Renal cortical epithelial cell (primary cell): ENCODE measurements at regions not wholly inside any gene's neighbourhood (a gene's known extent, or its start where the extent isn't known, plus 50 kb on each side); places are given as distances from the start of the nearest gene placed in this dataset.
"Not testable (repeated sequence)": the region's sequence is repeated elsewhere in the genome, so short reads cannot be mapped to it uniquely, and the experiment has no call there.

Experiments used
- DNase-seq: peaks from one replicate; pipeline ENCODE4 v3.0.0-alpha.2; 2011; ENCODE audit warnings: low read depth

DNA sequence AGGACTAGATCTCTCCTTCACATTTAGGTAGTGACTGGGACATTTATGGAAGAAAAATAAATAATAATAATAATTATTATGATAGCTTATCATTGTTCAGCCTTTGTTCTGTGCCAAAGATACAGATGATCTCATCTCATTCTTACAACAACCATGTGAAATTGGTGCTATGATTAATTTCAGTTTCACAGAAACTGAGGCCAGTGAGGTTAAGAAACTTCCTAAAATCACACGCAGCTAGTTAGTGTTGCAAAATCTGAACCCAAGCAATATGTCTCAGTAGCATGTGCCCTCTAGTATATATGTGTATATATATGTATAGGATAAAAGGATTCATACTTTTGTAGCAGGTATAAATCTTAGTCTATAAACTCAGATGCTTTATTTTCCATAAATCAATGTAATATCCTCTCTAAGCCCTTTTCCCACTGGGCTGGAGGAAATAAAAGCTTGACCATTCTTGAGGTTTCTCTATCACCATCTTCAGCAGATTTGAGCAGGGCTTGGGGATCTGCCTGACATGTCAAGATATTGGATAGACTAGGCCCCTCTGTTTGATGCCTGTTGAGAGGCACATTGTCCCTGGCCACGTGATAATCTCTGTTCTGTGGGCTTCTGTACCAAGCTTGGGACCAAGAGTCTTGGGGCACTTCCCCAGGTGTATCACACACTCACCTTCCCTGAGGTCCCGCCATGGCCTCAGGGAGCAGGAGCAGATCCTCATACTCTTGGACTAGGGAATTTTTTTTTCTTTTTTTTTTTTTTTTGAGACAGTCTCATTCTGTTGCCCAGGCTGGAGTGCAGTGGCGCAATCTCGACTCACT, 172.6 kb upstream of the NRP1 start:
- DNase-seq = no peak

DNA sequence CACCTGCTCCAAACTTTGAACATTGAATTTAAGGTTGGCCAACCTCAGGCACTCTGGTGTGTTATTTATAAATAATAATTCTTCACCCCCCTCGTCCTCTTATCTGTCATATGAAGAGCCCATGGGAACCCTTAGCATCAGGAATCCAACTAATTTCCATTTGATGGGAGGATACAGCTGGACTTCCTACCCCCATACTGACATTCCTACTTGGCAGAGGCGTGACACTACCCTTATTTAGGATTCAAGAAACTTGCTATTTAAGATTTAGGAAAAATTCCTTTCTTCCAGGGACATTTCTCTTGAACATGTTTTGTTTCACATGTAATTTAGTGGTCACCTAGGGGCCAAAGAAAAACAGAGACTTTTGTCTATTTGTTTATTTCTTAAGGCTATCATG, 171.9 kb upstream of the NRP1 start:
- DNase-seq = no peak

DNA sequence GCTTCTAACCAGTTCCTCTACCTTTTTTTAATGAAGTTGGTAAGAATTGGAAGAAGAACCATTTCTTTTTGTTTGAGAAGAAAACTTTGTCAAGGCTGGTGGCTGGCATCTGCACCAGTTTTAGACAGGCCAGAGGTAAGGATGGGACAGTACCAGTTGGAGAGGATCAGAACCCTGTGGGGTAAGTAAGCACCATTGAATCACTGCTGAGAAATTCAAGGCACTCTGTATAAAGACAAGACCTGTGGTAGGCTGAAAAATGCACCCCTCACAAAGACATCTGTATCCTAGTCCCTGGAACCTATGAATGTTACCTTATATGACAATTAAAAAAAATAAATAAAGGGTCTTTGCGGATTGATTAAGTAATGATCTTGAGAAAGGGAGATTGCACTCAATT, 166.7 kb upstream of the NRP1 start:
- DNase-seq = no peak

DNA sequence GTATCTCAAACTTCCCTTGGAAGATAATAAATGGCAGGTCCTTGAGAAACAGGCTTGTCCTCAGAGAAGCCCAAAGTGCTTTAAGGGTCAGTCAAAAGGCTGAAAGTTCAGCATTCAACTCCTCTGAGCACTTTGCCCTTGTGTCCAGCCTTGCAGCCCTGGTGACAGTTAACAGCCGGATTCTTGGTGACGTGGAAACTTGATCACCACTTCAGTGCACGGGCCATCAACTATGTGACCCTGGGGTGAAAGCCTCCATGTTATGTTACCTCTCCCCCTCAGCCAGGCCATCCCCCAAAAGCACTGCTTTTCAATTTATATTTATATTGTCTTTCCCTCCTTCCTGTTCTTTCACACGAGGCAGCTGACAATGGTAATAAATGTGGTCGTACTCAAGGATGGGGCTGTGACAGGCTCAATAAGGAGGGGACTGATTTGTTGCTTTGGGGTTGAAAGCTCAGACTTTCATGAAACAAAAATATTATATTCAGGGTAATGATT, 164.0 kb upstream of the NRP1 start:
- no peak for DNase-seq

DNA sequence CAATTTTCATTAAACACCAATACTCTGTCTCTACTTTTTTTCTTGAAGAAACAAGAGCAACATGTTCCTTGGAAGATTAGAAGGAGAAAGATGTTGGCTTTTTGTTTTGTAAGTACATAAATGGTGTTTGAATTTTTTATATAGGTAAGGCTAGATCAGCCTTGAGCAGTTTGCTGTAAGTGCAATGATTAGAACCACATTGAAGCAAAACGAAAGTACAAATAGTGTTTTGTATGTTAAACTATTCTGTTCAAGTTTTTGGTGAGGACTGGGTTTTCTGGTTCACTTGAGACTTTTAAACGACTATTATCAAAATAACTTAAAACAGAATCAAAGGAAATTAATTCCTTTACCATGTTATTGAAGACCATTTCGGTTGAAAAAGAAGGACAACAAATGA, 162.9 kb upstream of the NRP1 start:
- no peak for DNase-seq

DNA sequence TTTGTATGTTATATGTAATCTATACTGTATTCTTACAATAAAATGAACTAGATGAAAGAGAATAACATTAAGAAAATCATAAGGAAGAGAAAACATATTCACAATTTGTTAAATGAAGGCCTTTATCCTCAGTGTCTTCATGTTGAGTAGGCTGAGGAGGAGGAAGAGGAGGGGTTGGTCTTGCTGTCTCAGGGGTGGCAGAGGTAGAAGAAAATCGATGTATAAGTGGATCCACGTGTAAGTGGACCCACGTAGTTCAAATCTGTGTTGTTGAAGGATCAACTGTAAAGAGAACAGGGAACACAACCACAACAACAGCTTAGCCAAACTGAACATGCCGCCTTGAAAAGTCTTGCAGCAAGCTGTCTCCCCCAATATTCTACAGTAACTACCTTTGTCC, 161.6 kb upstream of the NRP1 start:
- no peak for DNase-seq

DNA sequence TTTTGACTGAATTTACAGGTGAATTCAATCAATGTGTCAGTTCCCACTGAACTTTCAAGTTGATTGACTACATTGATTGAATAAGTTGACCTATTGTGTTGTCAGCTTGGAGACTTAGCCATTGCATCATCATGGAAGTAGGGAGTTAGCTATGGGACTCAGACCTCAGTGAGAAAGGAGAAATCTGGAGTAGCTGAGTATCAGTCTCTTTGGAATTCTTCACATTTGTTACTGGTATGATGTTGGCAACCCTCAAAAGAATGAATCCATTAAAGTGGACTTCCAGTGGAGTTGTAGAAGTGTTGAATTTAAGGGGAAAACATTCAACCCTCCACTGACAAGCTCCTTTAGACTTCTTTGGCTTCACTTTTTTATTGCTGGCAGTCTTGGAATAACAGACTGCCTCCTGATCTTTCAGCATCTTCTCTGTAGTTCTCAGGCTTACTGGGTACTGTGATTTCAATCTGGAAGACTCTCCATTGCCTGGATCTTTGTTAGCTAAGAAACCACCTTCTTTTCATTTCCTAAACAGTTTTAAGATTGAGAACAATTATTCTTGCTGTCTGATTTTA, 160.3 kb upstream of the NRP1 start:
- DNase-seq = no peak

DNA sequence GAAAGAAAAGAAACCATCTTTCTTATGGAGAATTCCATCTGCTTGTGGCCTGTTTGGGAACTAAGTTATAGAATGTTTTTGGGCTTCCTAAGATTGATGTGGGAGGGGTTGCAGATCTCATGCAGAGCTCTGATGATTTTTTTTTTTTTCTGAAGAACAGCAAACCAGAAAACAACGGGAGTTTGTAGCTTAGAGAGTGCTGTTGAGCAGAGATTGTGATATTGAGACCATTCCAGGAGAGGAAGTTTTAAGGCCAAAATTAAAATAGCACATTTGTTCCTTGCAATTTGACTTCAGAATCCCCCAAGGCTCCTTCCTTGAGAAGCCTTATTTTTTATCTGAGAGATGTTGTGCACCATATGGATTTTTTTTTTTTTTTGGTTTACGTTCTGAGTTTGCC, 159.5 kb upstream of the NRP1 start:
- no peak for DNase-seq

DNA sequence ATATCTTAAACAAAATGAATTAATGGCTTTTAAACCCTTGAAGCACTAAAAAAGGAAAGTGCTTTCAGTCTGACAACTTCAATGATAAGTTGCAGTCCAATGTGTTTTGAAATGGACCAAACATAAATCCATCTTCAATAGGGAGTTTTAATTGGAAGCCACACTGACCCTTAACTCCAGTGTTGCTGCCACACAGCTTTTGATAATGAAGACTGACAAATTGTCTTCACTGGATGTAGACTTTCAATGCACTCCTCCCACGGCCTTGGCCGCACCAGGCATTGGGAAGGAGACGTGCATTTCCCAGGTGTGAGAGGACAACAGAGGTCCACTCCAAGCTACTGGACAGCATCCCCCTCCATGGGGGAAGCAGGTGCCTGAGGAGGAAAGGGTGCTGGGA, 159.0 kb upstream of the NRP1 start:
- no peak for DNase-seq

DNA sequence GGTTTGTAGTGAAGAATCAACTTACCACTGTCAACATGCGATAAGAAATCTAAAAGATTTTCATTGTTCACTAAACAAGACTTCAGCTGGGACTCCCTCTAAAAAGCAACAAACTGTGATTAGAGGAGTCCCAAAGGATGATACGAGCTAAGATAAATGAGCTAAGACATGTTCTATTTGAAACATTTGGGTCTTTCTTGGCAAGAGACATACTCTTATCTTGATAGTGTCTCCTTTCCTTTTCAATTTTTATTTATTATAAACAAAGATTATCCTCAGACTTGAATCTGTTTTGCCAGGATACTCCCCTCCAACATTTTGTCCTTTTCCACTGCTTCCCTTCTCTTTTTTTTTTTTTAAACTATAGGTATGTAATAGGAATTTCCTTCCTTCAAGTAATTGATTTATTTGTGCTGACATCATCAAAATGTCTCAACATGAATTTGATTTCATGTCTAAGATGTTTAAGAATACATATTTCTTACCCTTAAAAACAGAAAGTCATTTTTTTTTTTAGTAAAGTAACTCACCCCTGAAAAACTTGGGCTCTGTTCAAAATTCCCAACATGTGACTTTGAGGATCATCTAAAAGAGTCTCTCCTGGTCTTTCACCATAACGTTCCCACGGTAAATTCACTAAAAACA, 158.4 kb upstream of the NRP1 start:
- DNase-seq = no peak

DNA sequence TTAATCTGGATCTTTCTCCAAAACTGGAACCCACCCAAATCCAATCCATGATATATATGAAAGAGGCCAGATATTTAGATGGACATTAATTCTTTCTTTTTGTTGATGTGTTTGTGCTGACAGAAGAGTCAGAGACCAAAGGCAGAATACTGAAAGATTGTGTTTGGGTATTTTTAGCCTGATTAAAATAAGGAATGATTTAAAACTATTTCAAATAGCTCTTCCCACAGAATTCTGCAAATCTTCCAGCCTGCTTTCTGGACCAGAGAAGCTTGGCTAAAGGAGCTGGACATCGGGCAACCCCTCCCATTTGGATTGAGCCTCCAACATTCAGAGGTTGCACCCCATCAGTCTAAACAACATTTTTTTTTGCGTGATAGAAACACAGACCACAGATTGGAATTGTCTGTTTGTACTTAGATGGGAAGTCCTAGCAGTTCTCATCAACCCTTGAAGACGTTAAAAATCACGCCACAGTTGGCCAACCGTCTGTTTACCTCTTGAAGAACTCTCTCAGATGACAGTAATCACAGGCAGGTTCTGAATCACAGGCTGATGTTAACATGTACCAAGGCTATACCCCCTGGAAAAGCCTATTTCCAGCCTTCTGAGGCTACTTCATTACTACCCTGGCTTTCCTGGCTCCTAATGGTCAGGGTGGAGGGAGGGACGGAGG, 155.2 kb upstream of the NRP1 start:
- no peak for DNase-seq

DNA sequence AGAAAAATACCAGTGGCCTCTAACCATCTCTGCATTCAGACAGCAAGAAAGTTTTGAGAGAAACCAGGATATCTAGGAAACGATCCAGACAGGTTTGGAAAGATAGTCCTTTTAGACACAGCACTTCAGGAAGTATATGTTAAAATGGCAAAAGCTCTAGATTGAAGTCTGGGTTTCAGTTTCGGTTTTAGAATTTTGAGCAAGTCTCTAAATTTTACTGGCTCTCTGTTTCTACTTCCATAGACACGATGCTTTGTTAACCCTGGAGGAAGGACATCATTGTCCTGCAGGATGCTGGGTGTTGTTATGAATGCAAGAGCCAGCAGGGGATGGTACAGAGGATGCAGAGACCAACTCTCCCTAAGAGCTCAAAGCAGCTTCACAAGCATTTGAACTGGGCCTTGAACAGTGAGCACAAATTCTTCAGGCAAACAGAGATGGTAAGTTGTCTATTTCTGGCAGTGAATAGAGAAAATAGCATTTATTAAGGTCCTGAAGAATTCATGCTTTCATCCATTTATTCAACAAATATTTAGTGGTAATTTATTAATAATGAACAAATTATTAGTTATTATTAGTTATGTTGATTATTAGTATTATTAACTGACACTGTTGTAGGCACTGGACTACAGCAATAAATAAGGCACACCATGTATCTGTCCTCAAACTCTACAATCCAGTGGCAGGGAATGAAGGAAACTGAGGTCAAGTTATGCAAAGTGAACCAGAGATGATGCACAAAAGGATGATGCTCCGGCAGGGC, 152.7 kb upstream of the NRP1 start:
- DNase-seq = no peak

DNA sequence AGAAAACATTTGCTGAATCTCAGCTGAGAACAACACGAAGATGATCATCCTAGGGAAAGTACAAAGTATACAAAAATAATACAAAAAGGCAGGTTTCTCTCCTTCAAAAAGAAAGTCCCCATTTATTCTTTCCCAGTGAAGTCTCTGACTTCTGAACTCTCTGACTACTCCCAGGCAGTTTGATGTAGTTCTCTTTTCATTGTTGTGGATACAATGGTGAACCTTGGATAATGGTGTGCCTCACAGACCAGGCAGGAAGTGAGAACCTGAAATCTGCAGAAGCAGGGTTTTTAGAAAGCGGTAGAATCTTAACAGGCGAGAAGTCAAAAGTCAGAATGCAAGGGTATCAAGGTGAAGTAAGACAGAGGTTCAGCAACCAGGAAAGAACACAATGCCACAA, 150.8 kb upstream of the NRP1 start:
- DNase-seq = no peak

DNA sequence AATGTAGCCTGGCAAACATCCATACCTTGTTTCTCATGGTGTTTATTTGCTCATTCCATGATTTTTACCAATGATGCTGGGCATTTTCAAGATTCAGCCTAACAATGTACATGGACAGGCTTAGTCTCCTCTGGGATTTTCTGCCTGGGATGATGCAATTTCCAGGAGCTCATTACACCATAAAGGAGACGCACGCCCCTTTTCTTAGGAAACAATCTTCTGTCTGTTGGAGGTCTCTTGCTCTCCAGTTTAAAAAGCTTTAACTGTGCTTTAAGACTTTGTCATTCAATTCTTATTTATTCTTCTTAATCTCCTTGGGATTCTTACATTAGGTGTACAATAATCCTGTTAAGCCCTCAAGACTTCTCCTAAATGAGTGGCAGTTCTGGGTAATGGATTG, 150.3 kb upstream of the NRP1 start:
- DNase-seq = peak; percentile 42

DNA sequence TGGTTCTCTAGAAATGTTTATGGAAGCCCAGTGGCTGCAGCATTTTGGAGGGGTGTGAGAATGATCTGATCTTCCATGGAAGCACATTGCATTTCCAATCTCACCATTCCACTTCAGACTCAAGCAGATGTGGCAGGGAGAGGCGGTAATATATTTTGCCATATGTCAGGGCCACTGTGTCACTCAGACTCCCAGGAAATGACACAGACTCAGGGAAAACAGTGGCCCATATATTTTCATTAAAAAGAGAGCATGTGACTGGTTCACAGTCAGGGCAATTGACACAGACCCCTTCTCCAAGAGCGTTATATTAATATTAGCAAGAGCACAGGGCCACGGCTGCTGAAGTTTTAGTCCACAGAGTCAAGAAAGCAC, 149.3 kb upstream of the NRP1 start:
- DNase-seq = no peak

DNA sequence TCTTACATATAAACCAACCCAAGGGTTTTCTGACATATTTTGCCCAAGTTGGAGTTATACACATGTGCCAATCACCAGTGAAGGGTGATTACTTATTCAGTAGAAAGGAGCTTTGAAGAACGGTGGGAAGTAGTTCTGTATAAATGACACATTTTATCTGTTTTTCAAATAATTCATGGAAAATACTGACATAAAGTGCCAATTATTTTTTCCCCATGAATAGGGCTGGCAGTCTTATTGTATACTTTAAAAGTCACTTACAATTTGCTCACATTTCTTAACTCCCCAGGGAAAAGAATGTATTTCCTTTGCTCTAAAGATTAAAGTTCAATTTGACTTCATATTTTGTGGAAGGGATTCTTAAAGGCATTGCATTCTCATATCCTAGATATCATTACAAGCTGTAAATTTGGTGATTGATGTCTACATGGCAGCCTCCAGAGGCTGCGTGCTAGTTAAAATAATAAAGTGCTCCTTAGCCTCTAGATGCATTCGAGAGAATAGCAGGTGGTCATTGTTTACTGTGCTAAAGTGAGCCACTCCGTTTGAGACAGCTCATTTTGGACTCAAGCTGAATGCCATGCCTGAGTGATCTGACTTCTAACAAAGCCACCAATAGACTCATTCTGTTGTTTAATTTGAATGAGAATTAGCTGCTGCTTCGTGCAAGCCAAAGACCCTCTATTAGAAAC, 148.8 kb upstream of the NRP1 start:
- peak; percentile 57 for DNase-seq

DNA sequence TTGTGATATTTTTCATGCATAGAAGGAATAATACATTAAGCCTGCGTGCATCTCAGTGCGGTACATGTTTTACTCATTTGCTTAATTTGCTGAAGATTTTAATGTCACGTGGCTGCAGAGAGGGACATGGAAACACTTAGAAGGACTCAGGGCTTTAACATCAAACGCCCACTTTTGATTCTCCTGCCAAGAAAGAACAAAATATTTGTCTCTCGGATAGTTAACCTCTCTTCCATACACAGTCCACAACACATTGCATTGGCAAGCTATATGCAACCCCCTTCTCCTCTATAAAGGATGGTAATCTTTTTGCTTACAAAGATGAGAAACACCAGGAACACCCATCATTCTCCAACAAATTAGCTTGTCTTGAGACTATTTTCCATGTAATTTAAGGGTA, 148.0 kb upstream of the NRP1 start:
- DNase-seq = no peak

DNA sequence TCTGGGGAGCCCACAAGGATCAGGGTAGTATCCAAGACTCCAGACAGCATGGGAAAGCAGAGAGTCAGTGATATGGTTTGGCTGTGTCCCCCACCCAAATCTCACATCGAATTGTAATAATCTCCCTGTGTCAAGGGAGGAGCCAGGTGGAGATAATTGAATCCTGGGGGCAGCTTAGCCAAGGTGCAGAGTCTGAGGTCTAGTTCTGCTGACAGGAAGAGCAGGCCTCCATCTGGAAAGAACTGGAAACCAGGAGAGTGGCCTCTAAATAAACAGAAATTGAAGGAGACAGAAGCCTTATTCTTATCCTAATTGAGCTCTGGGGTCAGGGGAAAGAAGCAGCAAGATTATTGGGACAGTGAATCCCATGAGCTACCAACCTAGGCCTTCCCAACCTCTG, 146.7 kb upstream of the NRP1 start:
- no peak for DNase-seq

DNA sequence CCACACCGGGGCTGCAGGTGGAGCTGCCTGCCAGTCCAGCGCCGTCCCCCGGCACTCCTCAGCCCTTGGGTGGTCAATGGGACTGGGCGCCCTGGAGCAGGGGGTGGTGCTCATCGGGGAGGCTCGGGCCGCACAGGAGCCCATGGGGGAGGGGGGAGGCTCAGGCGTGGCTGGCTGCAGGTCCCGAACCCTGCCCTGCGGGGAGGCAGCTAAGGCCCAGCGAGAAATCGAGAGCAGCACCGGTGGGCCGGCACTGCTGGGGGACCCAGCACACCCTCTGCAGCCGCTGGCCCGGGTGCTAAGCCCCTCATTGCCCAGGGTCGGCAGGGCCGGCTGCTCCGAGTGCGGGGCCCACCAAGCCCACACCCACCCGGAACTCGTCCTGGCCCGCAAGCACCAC, 145.9 kb upstream of the NRP1 start:
- not testable (repeated sequence) for DNase-seq

DNA sequence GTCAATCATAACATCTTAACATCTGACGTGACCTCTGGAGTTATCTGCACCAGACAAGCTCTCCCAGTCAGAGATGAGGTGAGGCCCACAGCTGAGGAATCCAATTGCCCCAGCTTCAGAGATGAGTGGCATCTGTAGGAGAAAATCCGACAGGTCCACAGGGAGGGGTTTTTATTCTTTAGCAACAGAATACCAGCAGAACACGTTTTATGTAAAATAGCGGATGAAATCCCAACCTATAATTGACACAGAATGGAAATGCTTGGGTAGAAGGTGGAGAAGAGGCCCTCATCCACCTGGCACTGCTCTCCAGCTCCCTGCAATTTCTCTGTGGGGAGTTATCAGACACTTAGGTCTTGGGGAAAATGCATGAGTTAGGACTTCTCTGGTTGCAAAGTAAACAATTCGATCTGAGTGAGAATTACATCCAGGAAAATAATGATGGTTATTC, 144.2 kb upstream of the NRP1 start:
- no peak for DNase-seq

DNA sequence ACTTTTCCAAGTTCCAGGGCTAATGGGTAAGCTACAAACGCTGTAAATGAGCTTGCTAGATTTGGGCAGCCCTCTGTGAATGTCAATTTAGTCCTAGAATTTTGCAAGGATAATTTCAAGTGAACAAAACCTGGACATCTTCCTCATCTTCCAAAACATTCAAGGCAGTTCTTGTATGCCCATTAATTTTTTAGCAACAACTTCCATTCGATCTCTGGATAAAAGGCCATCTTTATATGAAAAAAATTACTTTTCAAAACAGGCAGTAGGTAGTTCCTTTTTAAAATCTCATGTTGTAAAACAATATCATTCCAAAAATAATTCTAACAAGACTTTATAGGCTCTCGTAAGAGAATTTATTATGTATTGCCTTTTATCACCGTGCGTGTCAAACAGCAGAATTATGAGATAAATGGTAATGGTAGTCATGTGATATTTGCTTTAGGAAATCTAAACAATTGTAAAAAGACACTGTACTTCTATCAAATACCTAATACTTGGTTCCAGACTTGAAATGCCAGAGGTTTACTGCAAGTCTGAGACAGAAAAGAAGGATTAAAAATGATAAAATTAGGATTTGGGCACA, 143.7 kb upstream of the NRP1 start:
- no peak for DNase-seq
